Activated CD8-positive, alpha-beta T cell treated with anti-CD3 and anti-CD28 coated beads for 36 hours (primary cell): ENCODE measurements at regions not wholly inside any gene's neighbourhood (a gene's known extent, or its start where the extent isn't known, plus 50 kb on each side); places are given as distances from the start of the nearest gene placed in this dataset.

ENCODE experiments used
- ATAC-seq: fragments of 200-7000 bp; cut with Tn5 transposase; one replicate; pipeline ENCODE4 v1.10.0; 2021; ENCODE audit warnings: mild to moderate bottlenecking, moderate library complexity
- CTCF ChIA-PET: fragments of 350-600 bp; sonication (Branson Sonifier 250); formaldehyde crosslinking; loops from one replicate; lab custom pipeline; 2021; ENCODE audit warnings: antibody characterized with exemption; lab: Charles Lee
- POLR2A ChIA-PET: fragments of 350-600 bp; sonication (Branson Sonifier 250); formaldehyde crosslinking; loops from one replicate; lab custom pipeline; 2021; ENCODE audit warnings: antibody characterized with exemption; lab: Charles Lee
- DNase-seq: peaks from one replicate; pipeline ENCODE4 v3.0.0-alpha.2; 2020
- H3K27ac Mint-ChIP-seq: one replicate; pipeline ENCODE4 v1.8.0; 2021; ENCODE audit warnings: mild to moderate bottlenecking, mixed read lengths
- H3K27me3 Mint-ChIP-seq: one replicate; pipeline ENCODE4 v1.8.0; 2021; ENCODE audit warnings: mixed read lengths
- H3K36me3 Mint-ChIP-seq: one replicate; pipeline ENCODE4 v1.8.0; 2021; ENCODE audit warnings: low read depth, mixed read lengths
- H3K4me1 Mint-ChIP-seq: one replicate; pipeline ENCODE4 v1.8.0; 2021; ENCODE audit warnings: low read depth, mixed read lengths
- H3K4me3 Mint-ChIP-seq: one replicate; pipeline ENCODE4 v1.8.0; 2021; ENCODE audit warnings: mild to moderate bottlenecking, moderate library complexity, mixed read lengths
- H3K9me3 Mint-ChIP-seq: one replicate; pipeline ENCODE4 v1.8.0; 2021; ENCODE audit warnings: mixed read lengths
- CTCF ChIP-seq: fragments of 200-600 bp; IDR thresholded peaks from one replicate; pipeline ENCODE4 v1.8.0; 2022; ENCODE audit warnings: antibody characterized with exemption, mild to moderate bottlenecking
- intact Hi-C: fragments of 100-400 bp; cut with micrococcal nuclease; formaldehyde crosslinking; loops from one replicate; pipeline ENCODE4 v1.10.0; 2022

GRCh38 chr12:95412482-95413311 lies 61.3 kb upstream of the METAP2 start:
- H3K4me3 Mint-ChIP-seq, result no peak overlapping the region
- ChIA-PET POLR2A (interaction anchor here (0.6 kb wide), 1 partner anchor 208 kb away, joined by 3 read pairs; no protein-coding TSS in a partner anchor), CTCF (no interaction called here)
- H3K4me1 Mint-ChIP-seq, result no peaks in the 10 kb centered on the region
- ATAC-seq (no peak), DNase-seq (no peak)
- H3K27me3 Mint-ChIP-seq, result peaks cover 4% of the 10 kb centered on the region
- H3K36me3 Mint-ChIP-seq, result no peaks in the 10 kb centered on the region
- H3K9me3 Mint-ChIP-seq, result no peaks in the 10 kb centered on the region
- intact Hi-C loops, result no loop called here
- TF ChIP-seq CTCF, result no peak
- H3K27ac Mint-ChIP-seq, result no peak overlapping the region

DNA sequence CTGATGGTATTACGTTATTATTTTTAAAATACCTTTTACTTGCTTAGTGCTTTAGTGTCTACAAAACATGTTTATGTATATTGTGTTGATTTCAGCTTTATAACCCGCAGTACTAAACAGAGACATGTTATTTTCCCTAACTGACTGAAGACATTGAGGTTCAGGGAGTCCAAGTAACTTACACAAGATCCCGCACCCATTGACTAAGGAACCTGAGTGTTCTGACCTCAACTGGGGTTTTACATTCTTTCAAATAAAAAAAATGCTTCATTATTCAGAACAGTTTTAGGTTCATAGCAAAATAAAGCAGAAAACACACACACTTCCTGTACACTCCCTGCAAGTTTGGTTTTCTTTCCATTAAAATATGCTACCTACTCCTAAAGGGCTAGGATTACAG lies 60.4 kb upstream of the METAP2 start:
- ChIA-PET POLR2A (no interaction called here), CTCF (no interaction called here)
- Mint-ChIP-seq H3K4me3 (no peak overlapping the region), H3K4me1 (no peaks in the 10 kb centered on the region), H3K27me3 (peaks cover 4% of the 10 kb centered on the region), H3K9me3 (no peaks in the 10 kb centered on the region), H3K27ac (no peak overlapping the region), H3K36me3 (no peaks in the 10 kb centered on the region)
- intact Hi-C loops, result no loop called here
- DNase-seq, result no peak
- ATAC-seq, result no peak
- TF ChIP-seq CTCF, result no peak

DNA sequence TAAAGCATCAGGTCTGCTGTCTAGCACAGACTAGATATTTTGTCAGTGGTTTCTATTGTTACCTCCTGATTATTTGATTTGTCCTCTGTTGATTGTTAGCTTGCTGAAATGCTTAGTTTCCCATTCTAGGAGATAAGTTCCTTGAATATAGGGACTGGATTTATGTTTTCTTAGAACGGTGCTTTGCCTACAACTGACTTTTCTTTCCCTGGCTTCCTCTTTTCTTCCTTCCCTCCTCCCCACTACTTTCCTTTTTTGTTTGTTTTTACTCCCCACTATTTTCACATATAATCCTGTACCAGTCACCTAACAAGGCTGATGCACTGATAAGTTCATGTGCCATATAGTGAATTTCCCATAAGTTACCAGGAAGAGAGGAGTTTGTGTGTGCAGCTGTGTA lies 58.5 kb upstream of the METAP2 start:
- no peaks in the 10 kb centered on the region for H3K27me3 Mint-ChIP-seq
- no peaks in the 10 kb centered on the region for H3K36me3 Mint-ChIP-seq
- no peak overlapping the region for H3K27ac Mint-ChIP-seq
- H3K4me3 Mint-ChIP-seq, result no peak overlapping the region
- DNase-seq (no peak), ATAC-seq (no peak)
- ChIA-PET POLR2A (no interaction called here), CTCF (no interaction called here)
- no peak for TF ChIP-seq CTCF
- H3K4me1 Mint-ChIP-seq, result no peaks in the 10 kb centered on the region
- no peaks in the 10 kb centered on the region for H3K9me3 Mint-ChIP-seq
- intact Hi-C loops, result no loop called here

DNA sequence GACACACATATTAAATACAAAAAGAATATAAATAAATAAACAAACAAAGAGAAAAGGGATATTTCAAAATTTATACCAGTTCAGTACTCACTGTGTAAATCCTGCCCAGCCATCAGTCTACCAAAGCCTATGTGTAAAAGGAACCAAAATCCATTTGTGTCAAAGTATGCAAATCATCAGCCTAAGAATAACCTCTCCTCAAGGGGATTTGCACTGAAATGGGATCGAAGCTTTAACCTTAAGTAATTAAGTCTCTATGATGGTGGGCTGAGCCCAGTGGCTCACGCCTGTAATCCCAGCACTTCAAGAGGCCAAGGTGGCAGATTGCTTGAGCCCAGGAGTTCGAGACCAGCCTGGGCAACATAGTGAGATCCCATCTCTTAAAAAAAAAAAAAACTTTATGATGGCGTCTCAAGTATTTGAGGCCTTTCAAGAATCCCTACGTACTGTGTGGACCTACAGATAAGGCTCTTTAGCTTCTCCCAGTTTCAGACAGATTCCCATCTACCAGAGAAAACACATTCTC lies 57.8 kb upstream of the METAP2 start:
- Mint-ChIP-seq H3K4me3 (no peak overlapping the region), H3K27me3 (no peaks in the 10 kb centered on the region), H3K9me3 (no peaks in the 10 kb centered on the region), H3K27ac (no peak overlapping the region), H3K4me1 (no peaks in the 10 kb centered on the region), H3K36me3 (no peaks in the 10 kb centered on the region)
- intact Hi-C loops, result no loop called here
- TF ChIP-seq CTCF, result no peak
- DNase-seq (no peak), ATAC-seq (no peak)
- ChIA-PET CTCF (no interaction called here), POLR2A (no interaction called here)

GRCh38 chr12:95417372-95417771 lies 56.6 kb upstream of the METAP2 start:
- intact Hi-C loops, result no loop called here
- H3K4me3 Mint-ChIP-seq, result no peak overlapping the region
- ChIA-PET POLR2A (no interaction called here), CTCF (no interaction called here)
- H3K9me3 Mint-ChIP-seq, result no peaks in the 10 kb centered on the region
- H3K27ac Mint-ChIP-seq, result no peak overlapping the region
- TF ChIP-seq CTCF, result no peak
- no peaks in the 10 kb centered on the region for H3K27me3 Mint-ChIP-seq
- H3K4me1 Mint-ChIP-seq, result no peaks in the 10 kb centered on the region
- DNase-seq, result no peak
- ATAC-seq, result no peak
- H3K36me3 Mint-ChIP-seq, result no peaks in the 10 kb centered on the region
